ENCODE measurements at regions not wholly inside any gene's neighbourhood (a gene's known extent, or its start where the extent isn't known, plus 50 kb on each side); places are given as distances from the start of the nearest gene placed in this dataset.

GRCh38 chr7:153476166-153476565 is 576.0 kb upstream of the DPP6 start:
- Histone ChIP-seq H3K9ac (ENCODE audit: insufficient read depth in 1 of 2, low read length in 2 of 2) (no peak overlapping the region), H3K36me3 (ENCODE audit: control insufficient read depth in 4 of 4, insufficient read depth in 4 of 4, low read length in 4 of 4) (no peaks in the 10 kb centered on the region), H3K27ac (ENCODE audit: low read depth in 1 of 2, low read length in 1 of 2) (no peak overlapping the region), H3K9me3 (ENCODE audit: control insufficient read depth in 4 of 4, insufficient read depth in 3 of 4, low read length in 3 of 4) (peaks cover 0 to 8% (median 1%) of the 10 kb centered on the region in 4 donors), H3K4me3 (no peak overlapping the region), H3K4me1 (ENCODE audit: control insufficient read depth in 5 of 5, insufficient read depth in 5 of 5, low read length in 5 of 5) (no peaks in the 10 kb centered on the region), H3K27me3 (ENCODE audit: control insufficient read depth in 3 of 3, insufficient read depth in 3 of 3, low read length in 2 of 3) (no peaks in the 10 kb centered on the region)
- TF ChIP-seq CTCF (IDR thresholded peaks at IDR 0.05; ENCODE audit: control extremely low read depth, extremely low read depth), result no peak
- 63 to 83% methylated on average over 2 of the region's 2 CpGs for WGBS, 2 donors
- ATAC-seq (ENCODE audit: insufficient read depth, low FRiP score) (no peak), DNase-seq (no peak)

- Histone ChIP-seq H3K36me3 (ENCODE audit: control insufficient read depth in 4 of 4, insufficient read depth in 4 of 4, low read length in 4 of 4) (no peaks in the 10 kb centered on the region), H3K27ac (ENCODE audit: low read depth in 1 of 2, low read length in 1 of 2) (no peak overlapping the region), H3K9me3 (ENCODE audit: control insufficient read depth in 4 of 4, insufficient read depth in 3 of 4, low read length in 3 of 4) (peaks cover 0 to 4% (median 0%) of the 10 kb centered on the region in 4 donors), H3K27me3 (ENCODE audit: control insufficient read depth in 3 of 3, insufficient read depth in 3 of 3, low read length in 2 of 3) (no peaks in the 10 kb centered on the region), H3K9ac (ENCODE audit: insufficient read depth in 1 of 2, low read length in 2 of 2) (no peak overlapping the region), H3K4me3 (no peak overlapping the region), H3K4me1 (ENCODE audit: control insufficient read depth in 5 of 5, insufficient read depth in 5 of 5, low read length in 5 of 5) (no peaks in the 10 kb centered on the region)
- DNase-seq, result no peak
- TF ChIP-seq CTCF (IDR thresholded peaks at IDR 0.05; ENCODE audit: control extremely low read depth, extremely low read depth), result no peak
- WGBS, 2 donors, result 66 to 91% methylated on average over 2 of the region's 2 CpGs
- ATAC-seq (ENCODE audit: insufficient read depth, low FRiP score), result no peak
Measured at GRCh38 chr7:153496257-153496656, 555.9 kb upstream of the DPP6 start.

- H3K9me3 ChIP-seq (ENCODE audit: control insufficient read depth in 4 of 4, insufficient read depth in 3 of 4, low read length in 3 of 4), result no peaks in the 10 kb centered on the region
- WGBS, 2 donors, result 68 to 72% methylated on average over 5 of the region's 5 CpGs
- no peak overlapping the region for H3K4me3 ChIP-seq
- no peak overlapping the region for H3K27ac ChIP-seq (ENCODE audit: low read depth in 1 of 2, low read length in 1 of 2)
- DNase-seq (no peak), ATAC-seq (ENCODE audit: insufficient read depth, low FRiP score) (no peak)
- H3K9ac ChIP-seq (ENCODE audit: insufficient read depth in 1 of 2, low read length in 2 of 2), result no peak overlapping the region
- H3K27me3 ChIP-seq (ENCODE audit: control insufficient read depth in 3 of 3, insufficient read depth in 3 of 3, low read length in 2 of 3), result no peaks in the 10 kb centered on the region
- H3K36me3 ChIP-seq (ENCODE audit: control insufficient read depth in 4 of 4, insufficient read depth in 4 of 4, low read length in 4 of 4), result no peaks in the 10 kb centered on the region
- H3K4me1 ChIP-seq (ENCODE audit: control insufficient read depth in 5 of 5, insufficient read depth in 5 of 5, low read length in 5 of 5), result no peaks in the 10 kb centered on the region
- TF ChIP-seq CTCF (IDR thresholded peaks at IDR 0.05; ENCODE audit: control extremely low read depth, extremely low read depth), result no peak
Measured at GRCh38 chr7:153503093-153503492, 549.1 kb upstream of the DPP6 start.

Data from lung (tissue), 11 donors.